ENCODE measurements at regions not wholly inside any gene's neighbourhood (a gene's known extent, or its start where the extent isn't known, plus 50 kb on each side); places are given as distances from the start of the nearest gene placed in this dataset.

DNA sequence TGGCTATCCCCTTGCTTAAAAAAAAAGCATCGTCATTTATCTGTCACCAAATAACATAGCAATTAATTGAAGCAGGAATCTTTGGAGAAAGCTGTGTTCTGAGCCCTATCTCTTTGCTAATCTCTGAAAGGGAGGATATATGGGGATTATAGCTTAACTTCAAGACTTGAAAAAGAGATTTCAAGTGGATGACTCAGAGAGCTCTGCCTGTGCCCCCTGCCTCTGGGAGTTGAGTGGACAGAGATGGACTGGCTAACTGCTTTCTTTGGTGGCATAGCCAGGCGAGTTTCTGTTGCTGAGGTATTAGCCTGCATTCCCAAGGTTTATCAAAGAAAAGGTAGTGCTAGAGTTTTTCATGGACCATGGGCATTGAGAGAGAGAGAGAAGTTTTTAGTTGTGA lies 91.6 kb downstream of the DDIT4L start:
- H3K9me1 ChIP-seq (ENCODE audit: control insufficient read depth, insufficient read depth, low read length) = no peaks in the 10 kb centered on the region
- no peak overlapping the region for H3K4me2 ChIP-seq (ENCODE audit: insufficient read depth, low read length)
- H3K9ac ChIP-seq (ENCODE audit: insufficient read depth in 1 of 2, low read depth in 2 of 2, low read length in 2 of 2) = no peak overlapping the region
- no peaks in the 10 kb centered on the region for H4K20me1 ChIP-seq (replicated peaks; ENCODE audit: control insufficient read depth, insufficient read depth, low read length)
- intact Hi-C loops (cut with micrococcal nuclease) (no loop called here), in situ Hi-C loops (cut with MboI) (no loop called here)
- H3K27ac ChIP-seq (ENCODE audit: extremely low read depth, low read depth, low read length) = no peak overlapping the region
- no peak overlapping the region for H2AFZ ChIP-seq (ENCODE audit: low read depth, low read length)
- no peaks in the 10 kb centered on the region for H3K9me3 ChIP-seq (replicated peaks; ENCODE audit: control insufficient read depth, insufficient read depth, low read depth, low read length)
- H3K4me1 ChIP-seq (replicated peaks in 1 of 2; ENCODE audit: control insufficient read depth in 2 of 2, insufficient read depth in 2 of 2, low read length in 2 of 2) = no peaks in the 10 kb centered on the region
- no peak overlapping the region for H3K4me3 ChIP-seq
- BruUV-seq (replicated peaks) = no TSS peak
- ATAC-seq = no peak
- POLR2A ChIA-PET = no interaction called here
- TF ChIP-seq PHF20 (IDR thresholded peaks at IDR 0.05; ENCODE audit: partially characterized antibody) = no peak
- TF ChIP-seq HNRNPL (IDR thresholded peaks at IDR 0.05; ENCODE audit: low read depth, low read length) = no peak
- no peak for TF ChIP-seq HEY1 (CRISPR knock-in tag; IDR thresholded peaks at IDR 0.05; ENCODE audit: borderline replicate concordance)
- H3K36me3 ChIP-seq (ENCODE audit: control insufficient read depth, insufficient read depth, low read length) = no peaks in the 10 kb centered on the region
- CTCF ChIA-PET (ENCODE audit: low intra/inter-chr PET ratio) = no interaction called here
- WGBS (ENCODE audit: insufficient coverage, low coverage, missing lambda C conversion rate) = 0% methylated on average over 2 of the region's 2 CpGs
- DNase-seq (ENCODE audit: extremely low read depth in 1 of 4, low spot score in 3 of 4) = no peak
- H3K27me3 ChIP-seq (ENCODE audit: control insufficient read depth in 2 of 2, insufficient read depth in 2 of 2, low read length in 2 of 2) = no peaks in the 10 kb centered on the region
- FAIRE-seq = no peak
- no peaks in the 10 kb centered on the region for H3K79me2 ChIP-seq (ENCODE audit: control insufficient read depth, insufficient read depth, low read length)

DNA sequence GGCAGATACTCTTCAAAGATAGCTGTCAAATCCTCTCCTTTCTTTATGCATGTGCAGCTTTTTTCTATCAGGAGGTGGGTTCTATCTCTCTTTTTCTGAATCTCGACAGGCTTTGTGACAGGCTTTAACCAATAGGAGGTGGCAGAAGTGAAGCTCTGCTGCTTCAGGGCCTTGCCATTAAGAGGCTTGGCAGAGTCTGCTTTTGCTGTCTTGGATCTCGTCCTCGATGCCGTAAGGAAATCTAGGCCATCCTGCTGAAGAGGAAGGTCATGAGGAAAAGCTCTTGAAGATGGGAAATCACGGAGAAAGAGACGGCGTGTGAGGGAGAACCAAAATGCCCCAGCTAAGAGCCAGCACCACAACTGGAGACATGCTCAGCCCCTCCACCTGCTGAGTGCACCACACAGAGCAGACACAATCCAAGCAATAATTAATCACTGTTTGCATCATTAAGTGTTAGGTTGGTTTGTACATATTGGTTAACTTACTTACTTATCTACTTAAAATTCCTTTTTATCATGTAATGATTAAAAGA lies 92.2 kb downstream of the DDIT4L start:
- ChIA-PET CTCF (ENCODE audit: low intra/inter-chr PET ratio) (no interaction called here), POLR2A (no interaction called here)

More for the DNA sequence above, 92.2 kb downstream of the DDIT4L start:
- ATAC-seq = no peak
- 0% methylated on average over 6 of the region's 7 CpGs for WGBS (ENCODE audit: insufficient coverage, low coverage, missing lambda C conversion rate)
- Histone ChIP-seq H2AFZ (ENCODE audit: low read depth, low read length) (no peak overlapping the region), H3K9ac (ENCODE audit: insufficient read depth in 1 of 2, low read depth in 2 of 2, low read length in 2 of 2) (no peak overlapping the region), H3K9me3 (replicated peaks; ENCODE audit: control insufficient read depth, insufficient read depth, low read depth, low read length) (no peaks in the 10 kb centered on the region), H3K4me1 (replicated peaks in 1 of 2; ENCODE audit: control insufficient read depth in 2 of 2, insufficient read depth in 2 of 2, low read length in 2 of 2) (no peaks in the 10 kb centered on the region), H3K36me3 (ENCODE audit: control insufficient read depth, insufficient read depth, low read length) (no peaks in the 10 kb centered on the region), H3K79me2 (ENCODE audit: control insufficient read depth, insufficient read depth, low read length) (no peaks in the 10 kb centered on the region), H3K4me2 (ENCODE audit: insufficient read depth, low read length) (no peak overlapping the region), H3K9me1 (ENCODE audit: control insufficient read depth, insufficient read depth, low read length) (no peaks in the 10 kb centered on the region), H3K4me3 (no peak overlapping the region), H3K27ac (ENCODE audit: extremely low read depth, low read depth, low read length) (no peak overlapping the region), H3K27me3 (ENCODE audit: control insufficient read depth in 2 of 2, insufficient read depth in 2 of 2, low read length in 2 of 2) (no peaks in the 10 kb centered on the region), H4K20me1 (replicated peaks; ENCODE audit: control insufficient read depth, insufficient read depth, low read length) (no peaks in the 10 kb centered on the region)
- DNase-seq (ENCODE audit: extremely low read depth in 1 of 4, low spot score in 3 of 4) = no peak
- in situ Hi-C loops (cut with MboI) (no loop called here), intact Hi-C loops (cut with micrococcal nuclease) (no loop called here)
- no peak for FAIRE-seq
- no TSS peak for BruUV-seq (replicated peaks)
- TF ChIP-seq, protein P1, sequence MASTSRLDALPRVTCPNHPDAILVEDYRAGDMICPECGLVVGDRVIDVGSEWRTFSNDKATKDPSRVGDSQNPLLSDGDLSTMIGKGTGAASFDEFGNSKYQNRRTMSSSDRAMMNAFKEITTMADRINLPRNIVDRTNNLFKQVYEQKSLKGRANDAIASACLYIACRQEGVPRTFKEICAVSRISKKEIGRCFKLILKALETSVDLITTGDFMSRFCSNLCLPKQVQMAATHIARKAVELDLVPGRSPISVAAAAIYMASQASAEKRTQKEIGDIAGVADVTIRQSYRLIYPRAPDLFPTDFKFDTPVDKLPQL (IDR thresholded peaks at IDR 0.05; ENCODE audit: extremely low read depth, insufficient read length) = no peak
- TF ChIP-seq HMGN3 (IDR thresholded peaks at IDR 0.05; ENCODE audit: borderline replicate concordance, extremely low read depth, insufficient read length, low read depth, low read length) (no peak), ZKSCAN8 (CRISPR knock-in tag; IDR thresholded peaks at IDR 0.05) (no peak), C11orf30 (IDR thresholded peaks at IDR 0.05; ENCODE audit: low read depth) (no peak), ZFP36 (IDR thresholded peaks at IDR 0.05; ENCODE audit: low read depth, low read length, partially characterized antibody) (no peak)

All from K562 (cell line).